ENCODE measurements at regions not wholly inside any gene's neighbourhood (a gene's known extent, or its start where the extent isn't known, plus 50 kb on each side); places are given as distances from the start of the nearest gene placed in this dataset.
"Not testable (repeated sequence)": the region's sequence is repeated elsewhere in the genome, so short reads cannot be mapped to it uniquely, and the experiment has no call there.

DNA sequence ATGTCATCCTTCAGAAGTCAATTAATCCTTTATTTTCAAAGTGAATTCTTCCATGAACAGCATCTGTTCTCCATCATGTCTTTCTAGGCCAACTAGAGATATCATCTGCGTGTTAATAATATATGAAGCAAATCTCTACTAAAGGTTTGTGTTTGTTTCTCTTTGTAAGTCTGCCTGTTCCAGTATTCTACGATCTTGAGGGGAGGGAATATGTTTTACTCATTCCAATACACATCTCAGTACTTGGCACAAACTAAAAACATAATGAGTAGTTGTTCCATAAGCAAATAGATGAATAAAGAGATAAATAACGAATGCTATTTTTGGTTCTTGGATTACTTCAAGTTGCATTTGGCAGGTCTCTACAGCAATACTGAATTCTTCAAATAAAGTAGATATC is 470.7 kb upstream of the GRIN3A start:
- no peak for DNase-seq (ENCODE audit: low read depth)
- TF ChIP-seq, protein P1, sequence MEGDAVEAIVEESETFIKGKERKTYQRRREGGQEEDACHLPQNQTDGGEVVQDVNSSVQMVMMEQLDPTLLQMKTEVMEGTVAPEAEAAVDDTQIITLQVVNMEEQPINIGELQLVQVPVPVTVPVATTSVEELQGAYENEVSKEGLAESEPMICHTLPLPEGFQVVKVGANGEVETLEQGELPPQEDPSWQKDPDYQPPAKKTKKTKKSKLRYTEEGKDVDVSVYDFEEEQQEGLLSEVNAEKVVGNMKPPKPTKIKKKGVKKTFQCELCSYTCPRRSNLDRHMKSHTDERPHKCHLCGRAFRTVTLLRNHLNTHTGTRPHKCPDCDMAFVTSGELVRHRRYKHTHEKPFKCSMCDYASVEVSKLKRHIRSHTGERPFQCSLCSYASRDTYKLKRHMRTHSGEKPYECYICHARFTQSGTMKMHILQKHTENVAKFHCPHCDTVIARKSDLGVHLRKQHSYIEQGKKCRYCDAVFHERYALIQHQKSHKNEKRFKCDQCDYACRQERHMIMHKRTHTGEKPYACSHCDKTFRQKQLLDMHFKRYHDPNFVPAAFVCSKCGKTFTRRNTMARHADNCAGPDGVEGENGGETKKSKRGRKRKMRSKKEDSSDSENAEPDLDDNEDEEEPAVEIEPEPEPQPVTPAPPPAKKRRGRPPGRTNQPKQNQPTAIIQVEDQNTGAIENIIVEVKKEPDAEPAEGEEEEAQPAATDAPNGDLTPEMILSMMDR (IDR thresholded peaks at IDR 0.05; ENCODE audit: insufficient read depth, low read depth, low read length) = no peak
- no peak overlapping the region for H3K4me3 ChIP-seq (ENCODE audit: low read depth, low read length)

DNA sequence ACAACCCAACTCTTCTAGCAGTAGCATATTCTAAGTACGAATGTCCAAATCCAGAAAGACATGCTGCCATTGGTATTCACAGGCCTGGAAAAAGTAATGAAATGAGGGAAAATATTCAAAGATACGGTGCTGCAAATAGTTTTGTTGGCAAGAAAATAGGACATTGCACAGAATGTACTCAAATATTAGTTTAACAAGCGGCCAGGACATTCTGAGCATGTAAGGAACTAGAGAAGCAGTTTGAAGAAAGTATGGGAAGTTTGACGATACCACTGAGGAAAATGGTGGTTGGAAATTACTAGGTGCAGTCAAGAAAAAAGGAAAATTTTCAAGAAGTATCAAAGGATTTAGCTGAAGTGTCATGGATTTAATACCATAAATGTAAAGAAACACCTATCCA is 468.0 kb upstream of the GRIN3A start:
- DNase-seq (ENCODE audit: low read depth) = no peak
- TF ChIP-seq, protein P1 (IDR thresholded peaks at IDR 0.05; ENCODE audit: insufficient read depth, low read depth, low read length) = no peak
- H3K4me3 ChIP-seq (ENCODE audit: low read depth, low read length) = no peak overlapping the region

DNA sequence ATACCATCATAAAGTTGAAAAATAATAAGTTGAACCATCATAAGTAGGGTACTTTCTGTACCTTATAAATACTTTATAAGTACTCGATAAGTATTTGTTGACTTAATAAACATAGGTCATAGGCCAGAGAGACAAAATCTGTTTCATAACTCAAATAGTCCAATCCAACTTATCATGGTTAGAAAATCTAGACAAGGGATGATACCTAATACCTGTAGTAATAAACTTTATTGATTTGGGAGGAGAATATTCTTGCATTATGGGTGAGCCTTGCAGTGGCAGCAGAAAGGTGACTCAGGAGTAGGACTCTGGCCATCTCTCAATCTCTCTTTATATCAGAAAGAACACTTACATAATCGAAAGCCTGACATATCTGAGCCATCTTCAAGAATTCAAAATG is 466.8 kb upstream of the GRIN3A start:
- DNase-seq (ENCODE audit: low read depth) = no peak
- H3K4me3 ChIP-seq (ENCODE audit: low read depth, low read length) = no peak overlapping the region
- TF ChIP-seq, protein P1 (IDR thresholded peaks at IDR 0.05; ENCODE audit: insufficient read depth, low read depth, low read length) = no peak

DNA sequence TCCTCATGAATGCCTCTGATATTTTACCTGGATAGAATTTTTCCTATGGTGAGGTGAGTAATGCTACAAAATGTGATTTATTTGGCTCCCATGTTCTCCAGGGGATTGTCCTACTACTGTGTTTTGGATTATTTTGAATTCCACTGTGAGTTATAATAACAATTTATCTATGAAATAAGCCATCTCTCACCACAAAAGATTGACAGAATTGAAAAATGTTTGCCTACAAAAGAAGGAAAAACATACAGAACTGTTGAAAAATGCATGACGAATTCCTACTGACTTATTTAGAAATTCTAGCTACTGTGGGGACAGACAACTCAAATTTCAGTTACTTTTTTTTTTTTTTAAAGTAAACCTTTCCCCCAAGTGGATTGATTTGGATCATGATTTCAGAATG is 463.7 kb upstream of the GRIN3A start:
- TF ChIP-seq, protein P1 (IDR thresholded peaks at IDR 0.05; ENCODE audit: insufficient read depth, low read depth, low read length) = no peak
- no peak for DNase-seq (ENCODE audit: low read depth)
- no peak overlapping the region for H3K4me3 ChIP-seq (ENCODE audit: low read depth, low read length)

DNA sequence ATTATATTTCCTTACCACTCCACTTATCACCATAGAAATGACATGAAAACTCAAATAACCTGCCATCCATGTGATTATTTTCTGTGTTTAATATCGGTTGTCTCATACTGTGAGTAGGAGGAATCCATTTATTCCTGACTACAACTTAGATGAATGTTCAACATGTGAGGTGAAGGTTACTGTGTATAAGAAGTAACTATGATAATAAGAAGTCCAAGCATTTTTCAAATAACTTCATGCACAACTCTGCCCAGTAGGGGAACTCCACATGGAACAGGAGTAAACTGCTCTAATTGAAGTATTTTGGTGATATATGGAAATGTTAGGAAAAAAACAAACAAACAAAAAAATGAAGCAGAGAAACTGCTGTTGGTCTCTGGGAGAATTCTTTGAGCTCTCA is 447.5 kb upstream of the GRIN3A start:
- H3K4me3 ChIP-seq (ENCODE audit: low read depth, low read length) = no peak overlapping the region
- TF ChIP-seq, protein P1 (IDR thresholded peaks at IDR 0.05; ENCODE audit: insufficient read depth, low read depth, low read length) = no peak
- DNase-seq (ENCODE audit: low read depth) = no peak

DNA sequence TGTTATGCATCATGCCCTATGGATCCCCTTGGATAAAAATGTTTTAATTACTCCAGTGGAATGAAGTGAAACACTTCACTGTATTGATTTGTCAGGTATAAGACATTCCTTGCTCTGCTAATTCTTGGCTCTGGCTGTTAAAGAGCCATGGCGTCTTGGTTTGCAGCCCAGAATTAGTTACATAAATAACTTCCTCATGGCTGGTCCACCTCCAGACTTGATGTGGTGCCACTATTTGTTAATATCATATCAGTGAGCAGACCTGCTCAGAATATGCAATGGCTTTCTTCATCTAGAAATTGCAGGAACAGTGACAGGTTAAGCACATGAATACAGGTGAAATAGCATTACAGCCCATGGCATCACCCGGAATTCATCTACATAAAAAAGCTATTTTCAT is 446.9 kb upstream of the GRIN3A start:
- no peak for DNase-seq (ENCODE audit: low read depth)
- TF ChIP-seq, protein P1 (IDR thresholded peaks at IDR 0.05; ENCODE audit: insufficient read depth, low read depth, low read length) = no peak
- H3K4me3 ChIP-seq (ENCODE audit: low read depth, low read length) = no peak overlapping the region

DNA sequence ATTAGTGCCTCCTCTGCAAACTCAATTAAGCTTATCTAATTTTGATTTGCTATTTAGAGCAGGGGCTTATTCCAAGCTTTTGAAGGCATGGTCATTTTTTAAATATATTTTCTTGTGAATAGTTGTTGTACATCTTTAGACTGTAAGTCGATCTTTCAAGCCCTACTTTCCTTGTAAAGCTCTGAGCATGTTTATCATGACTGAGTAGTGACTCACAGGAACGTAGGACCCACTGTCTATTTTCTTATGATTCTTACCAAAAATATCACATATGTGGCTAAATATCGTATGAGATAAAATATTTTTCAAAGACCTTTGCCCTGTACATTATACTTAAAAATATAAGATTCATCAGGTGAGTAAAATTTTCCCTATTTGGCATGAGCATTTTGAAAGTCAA is 440.4 kb upstream of the GRIN3A start:
- no peak for DNase-seq (ENCODE audit: low read depth)
- TF ChIP-seq, protein P1 (IDR thresholded peaks at IDR 0.05; ENCODE audit: insufficient read depth, low read depth, low read length) = no peak
- no peak overlapping the region for H3K4me3 ChIP-seq (ENCODE audit: low read depth, low read length)

DNA sequence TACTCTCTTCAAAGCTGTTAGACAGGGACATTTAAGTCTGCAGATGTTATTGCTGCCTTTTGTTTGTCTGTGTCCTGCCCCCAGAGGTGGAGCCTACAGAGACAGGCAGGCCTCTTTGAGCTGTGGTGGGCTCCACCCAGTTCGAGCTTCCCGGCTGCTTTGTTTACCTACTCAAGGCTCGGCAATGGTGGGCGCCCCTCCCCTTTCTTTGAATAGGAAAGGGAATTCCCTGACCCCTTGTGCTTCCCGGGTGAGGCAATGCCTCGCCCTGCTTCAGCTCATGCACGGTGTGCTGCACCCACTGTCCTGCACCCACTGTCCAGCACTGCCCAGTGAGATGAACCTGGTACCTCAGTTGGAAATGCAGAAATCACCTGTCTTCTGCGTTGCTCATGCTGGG is 435.8 kb upstream of the GRIN3A start:
- DNase-seq (ENCODE audit: low read depth); H3K4me3 ChIP-seq (ENCODE audit: low read depth, low read length): not testable (repeated sequence)
